Mucosa of stomach (tissue), 1 donor: ENCODE measurements at regions not wholly inside any gene's neighbourhood (a gene's known extent, or its start where the extent isn't known, plus 50 kb on each side); places are given as distances from the start of the nearest gene placed in this dataset.

Source experiments
- H3K27me3 ChIP-seq: one replicate; pipeline ENCODE4 v1.7.0; 2013; ENCODE audit warnings: mild to moderate bottlenecking, low read length; ENCODE audit not compliant: control insufficient read depth, insufficient read depth
- H3K36me3 ChIP-seq: one replicate; pipeline ENCODE4 v1.7.0; 2013; ENCODE audit warnings: low read length; ENCODE audit not compliant: control insufficient read depth, insufficient read depth
- H3K4me1 ChIP-seq: one replicate; pipeline ENCODE4 v1.7.0; 2013; ENCODE audit warnings: mild to moderate bottlenecking, low read length; ENCODE audit not compliant: control insufficient read depth, insufficient read depth
- H3K4me3 ChIP-seq: one replicate; pipeline ENCODE4 v1.7.0; 2013; ENCODE audit warnings: low read length
- H3K9ac ChIP-seq: one replicate; pipeline ENCODE4 v1.7.0; 2013; ENCODE audit warnings: mild to moderate bottlenecking, low read length, moderate library complexity
- H3K9me3 ChIP-seq: one replicate; pipeline ENCODE4 v1.7.0; 2013; ENCODE audit warnings: mild to moderate bottlenecking, low read length, moderate library complexity; ENCODE audit not compliant: control insufficient read depth
- donor health status: Pancreatic carcinoma.

DNA sequence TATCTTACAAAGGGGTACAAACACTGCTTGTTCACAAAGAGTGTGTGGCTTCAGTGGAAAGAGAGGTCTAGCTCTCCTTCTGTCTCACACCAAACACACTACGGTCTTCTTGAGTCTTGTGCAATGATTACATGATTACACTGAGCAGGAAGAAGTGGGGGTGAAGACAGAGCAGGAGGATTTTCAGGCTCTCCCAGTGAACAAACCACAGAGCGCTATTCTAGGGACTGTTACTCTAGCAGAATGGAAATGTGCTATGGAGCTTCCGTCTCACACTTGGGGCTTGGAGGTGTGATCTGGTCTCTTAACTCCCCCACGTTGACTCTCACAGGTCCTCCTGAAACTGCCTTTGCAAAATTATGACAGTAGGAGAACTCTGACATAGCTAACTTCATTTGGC is 203.4 kb downstream of the MYLK4 start:
- Histone ChIP-seq H3K4me1 (peaks cover 9% of the 10 kb centered on the region), H3K9me3 (no peaks in the 10 kb centered on the region), H3K36me3 (no peaks in the 10 kb centered on the region), H3K27me3 (no peaks in the 10 kb centered on the region), H3K4me3 (no peak overlapping the region), H3K9ac (no peak overlapping the region)

GRCh38 chr6:2546901-2547300 is 203.8 kb downstream of the MYLK4 start:
- Histone ChIP-seq H3K4me3 (no peak overlapping the region), H3K27me3 (no peaks in the 10 kb centered on the region), H3K9me3 (no peaks in the 10 kb centered on the region), H3K9ac (no peak overlapping the region), H3K36me3 (no peaks in the 10 kb centered on the region), H3K4me1 (peaks cover 11% of the 10 kb centered on the region)

- Histone ChIP-seq H3K9me3 (no peaks in the 10 kb centered on the region), H3K27me3 (no peaks in the 10 kb centered on the region), H3K9ac (no peak overlapping the region), H3K36me3 (no peaks in the 10 kb centered on the region), H3K4me1 (peaks cover 11% of the 10 kb centered on the region), H3K4me3 (no peak overlapping the region)
Observed at GRCh38 chr6:2545383-2546038, 205.2 kb downstream of the MYLK4 start.

DNA sequence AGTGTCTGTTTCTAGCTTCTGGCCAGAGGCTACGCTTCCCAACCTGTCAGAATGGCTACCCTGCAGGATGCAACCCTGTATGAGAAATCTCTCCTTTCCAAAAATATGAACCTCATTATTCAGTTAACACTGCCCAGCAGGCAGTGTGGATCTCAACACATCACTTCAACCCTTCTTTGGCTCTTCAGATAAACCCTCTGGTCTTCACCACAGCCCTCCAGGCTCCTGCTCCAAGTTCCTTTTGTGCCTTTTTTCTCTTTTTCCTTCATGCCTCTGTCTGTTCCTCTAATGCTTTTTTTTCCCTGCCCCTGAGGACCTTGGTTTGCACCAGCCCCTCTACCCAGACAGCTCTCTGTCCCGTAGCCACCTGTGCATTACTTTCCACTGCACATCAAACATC is 207.4 kb downstream of the MYLK4 start:
- H3K27me3 ChIP-seq = no peaks in the 10 kb centered on the region
- no peaks in the 10 kb centered on the region for H3K36me3 ChIP-seq
- H3K9ac ChIP-seq = no peak overlapping the region
- peaks cover 11% of the 10 kb centered on the region for H3K4me1 ChIP-seq
- H3K9me3 ChIP-seq = no peaks in the 10 kb centered on the region
- no peak overlapping the region for H3K4me3 ChIP-seq

DNA sequence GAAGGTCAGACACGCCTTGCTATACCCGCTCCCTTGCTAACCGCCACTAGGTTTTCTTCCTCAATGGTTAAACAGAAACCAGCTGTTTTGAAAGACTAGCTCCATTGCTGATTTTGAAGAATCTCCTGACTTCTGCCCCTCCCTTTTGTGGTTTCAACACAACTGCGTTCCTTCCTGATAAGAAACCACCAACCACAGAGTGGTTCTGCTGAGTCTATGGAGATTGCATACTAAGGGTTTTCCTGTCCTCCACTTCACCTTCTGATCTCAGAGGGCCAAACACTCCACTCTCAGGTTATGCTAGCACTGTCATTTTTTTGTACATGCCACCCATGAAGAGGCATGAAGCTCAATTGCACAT is 207.9 kb downstream of the MYLK4 start:
- H3K9ac ChIP-seq = no peak overlapping the region
- no peaks in the 10 kb centered on the region for H3K27me3 ChIP-seq

DNA sequence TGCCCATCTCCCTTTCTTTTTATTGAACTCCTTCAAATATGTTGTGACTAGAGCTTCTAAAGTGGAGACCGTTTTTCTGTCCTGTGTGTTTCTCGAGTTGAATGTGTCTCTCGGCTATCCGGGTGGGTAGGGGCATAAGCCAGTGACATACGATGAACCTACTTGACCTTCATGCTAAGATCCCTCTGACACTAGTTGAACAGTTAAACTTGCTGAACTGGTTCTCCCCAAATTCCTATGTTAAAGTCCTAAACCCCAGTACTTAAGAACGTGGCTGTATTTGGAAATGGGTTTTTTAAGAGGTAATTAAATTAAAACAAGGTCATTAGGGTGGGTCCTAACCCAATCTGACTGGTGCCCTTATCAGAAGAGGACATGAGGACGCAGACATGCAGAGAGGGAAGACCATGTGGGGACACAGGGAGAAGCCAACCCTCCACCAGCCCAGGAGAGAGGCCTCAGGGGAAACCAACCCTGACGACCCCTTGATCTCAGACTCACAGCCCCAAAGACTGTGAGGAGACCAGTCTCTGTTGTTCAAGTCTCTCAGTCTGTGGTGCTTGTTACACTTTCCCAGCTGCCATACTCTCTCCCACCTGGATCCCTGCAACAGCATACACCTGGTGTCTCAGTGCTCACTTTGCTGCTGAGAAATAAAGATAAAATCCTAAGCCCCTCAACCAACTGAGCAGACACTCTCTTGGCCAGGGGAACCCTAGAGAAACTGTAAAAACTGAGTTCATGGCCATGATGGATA is 208.4 kb downstream of the MYLK4 start:
- Histone ChIP-seq H3K4me3 (no peak overlapping the region), H3K36me3 (no peaks in the 10 kb centered on the region), H3K9ac (no peak overlapping the region), H3K9me3 (no peaks in the 10 kb centered on the region), H3K4me1 (peaks cover 11% of the 10 kb centered on the region), H3K27me3 (no peaks in the 10 kb centered on the region)

More for the DNA sequence above, 207.9 kb downstream of the MYLK4 start:
- H3K36me3 ChIP-seq = no peaks in the 10 kb centered on the region
- H3K4me3 ChIP-seq = no peak overlapping the region
- no peaks in the 10 kb centered on the region for H3K9me3 ChIP-seq
- peaks cover 11% of the 10 kb centered on the region for H3K4me1 ChIP-seq

GRCh38 chr6:2536451-2536850 is 214.3 kb downstream of the MYLK4 start:
- Histone ChIP-seq H3K9me3 (no peaks in the 10 kb centered on the region), H3K36me3 (no peaks in the 10 kb centered on the region), H3K4me3 (no peak overlapping the region), H3K4me1 (no peaks in the 10 kb centered on the region), H3K9ac (no peak overlapping the region), H3K27me3 (peaks cover 7% of the 10 kb centered on the region)

- Histone ChIP-seq H3K4me1 (no peaks in the 10 kb centered on the region), H3K36me3 (no peaks in the 10 kb centered on the region), H3K27me3 (peaks cover 7% of the 10 kb centered on the region), H3K4me3 (no peak overlapping the region), H3K9ac (no peak overlapping the region), H3K9me3 (no peaks in the 10 kb centered on the region)
Observed at GRCh38 chr6:2535506-2535905, 215.2 kb downstream of the MYLK4 start.

GRCh38 chr6:2534406-2535042 is 216.2 kb downstream of the MYLK4 start:
- Histone ChIP-seq H3K9me3 (no peaks in the 10 kb centered on the region), H3K4me1 (no peaks in the 10 kb centered on the region), H3K27me3 (peaks cover 7% of the 10 kb centered on the region)

GRCh38 chr6:2531426-2532215 is 219.1 kb downstream of the MYLK4 start:
- H3K4me1 ChIP-seq = no peaks in the 10 kb centered on the region
- no peak overlapping the region for H3K4me3 ChIP-seq
- no peaks in the 10 kb centered on the region for H3K36me3 ChIP-seq
- no peaks in the 10 kb centered on the region for H3K9me3 ChIP-seq
- no peak overlapping the region for H3K9ac ChIP-seq
- H3K27me3 ChIP-seq = peaks cover 7% of the 10 kb centered on the region

More at GRCh38 chr6:2534406-2535042, 216.2 kb downstream of the MYLK4 start:
- no peaks in the 10 kb centered on the region for H3K36me3 ChIP-seq
- no peak overlapping the region for H3K4me3 ChIP-seq
- no peak overlapping the region for H3K9ac ChIP-seq

DNA sequence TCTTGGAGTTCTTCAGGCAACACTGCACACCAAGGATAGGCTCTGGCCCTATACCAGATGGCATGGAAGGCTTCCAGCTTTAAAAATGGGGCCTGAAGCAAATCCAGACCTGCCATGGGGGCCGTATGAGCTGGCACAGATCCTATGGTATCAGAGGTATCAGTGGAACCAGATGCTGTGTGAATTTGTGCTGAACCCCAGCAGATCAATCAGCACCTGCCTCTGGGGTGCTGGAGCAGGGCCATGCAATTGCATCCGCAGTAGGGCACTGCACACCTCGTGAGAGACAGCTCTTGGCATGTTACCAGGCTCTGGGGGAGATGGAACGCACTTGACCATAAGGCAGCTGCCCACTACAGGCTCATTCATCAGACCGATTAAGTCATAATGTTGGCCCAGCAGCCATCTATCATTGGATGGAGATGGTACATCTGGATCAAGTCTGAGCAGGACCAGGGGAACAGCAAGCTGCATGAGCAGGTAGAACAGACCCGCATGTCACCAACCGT is 221.5 kb downstream of the MYLK4 start:
- no peak overlapping the region for H3K4me3 ChIP-seq
- H3K9ac ChIP-seq = no peak overlapping the region
- no peaks in the 10 kb centered on the region for H3K9me3 ChIP-seq
- H3K27me3 ChIP-seq = peaks cover under 1% of the 10 kb centered on the region
- no peaks in the 10 kb centered on the region for H3K36me3 ChIP-seq
- H3K4me1 ChIP-seq = no peaks in the 10 kb centered on the region
